ENCODE measurements at regions not wholly inside any gene's neighbourhood (a gene's known extent, or its start where the extent isn't known, plus 50 kb on each side); places are given as distances from the start of the nearest gene placed in this dataset.

- ATAC-seq (peak in 2 of 3 donors; percentile 27 to 45), DNase-seq (peak in 1 of 2 donors; percentile 14)
- intact Hi-C loops (cut with micrococcal nuclease) = no loop called here
- 23% methylated on average over 7 of the region's 7 CpGs for WGBS (ENCODE audit: insufficient coverage)
- no peaks in the 10 kb centered on the region for H3K36me3 Mint-ChIP-seq
- H3K27ac Mint-ChIP-seq = no peak overlapping the region
- Histone ChIP-seq H3K27me3 (ENCODE audit: control insufficient read depth, insufficient read depth, low read length) (no peaks in the 10 kb centered on the region), H3K4me1 (ENCODE audit: control insufficient read depth, insufficient read depth, low read length) (no peaks in the 10 kb centered on the region), H3K9me3 (ENCODE audit: control insufficient read depth, insufficient read depth, low read length) (no peaks in the 10 kb centered on the region), H3K36me3 (ENCODE audit: control insufficient read depth, insufficient read depth, low read length) (no peaks in the 10 kb centered on the region), H3K4me3 (ENCODE audit: low read length) (no peak overlapping the region), H3K27ac (ENCODE audit: low read length) (no peak overlapping the region)
- peak; percentile 28 for TF ChIP-seq CTCF (IDR thresholded peaks at IDR 0.05)
- H3K27me3 Mint-ChIP-seq (ENCODE audit: low read depth in 2 of 2) = no peaks in the 10 kb centered on the region
- H3K9me3 Mint-ChIP-seq = peaks cover 2 to 10% of the 10 kb centered on the region in 2 donors
- H3K4me1 Mint-ChIP-seq = no peaks in the 10 kb centered on the region
- H3K4me3 Mint-ChIP-seq = no peak overlapping the region
These were observed 1002.9 kb upstream of the KCND2 start for GRCh38 chr7:119270045-119270464.

DNA sequence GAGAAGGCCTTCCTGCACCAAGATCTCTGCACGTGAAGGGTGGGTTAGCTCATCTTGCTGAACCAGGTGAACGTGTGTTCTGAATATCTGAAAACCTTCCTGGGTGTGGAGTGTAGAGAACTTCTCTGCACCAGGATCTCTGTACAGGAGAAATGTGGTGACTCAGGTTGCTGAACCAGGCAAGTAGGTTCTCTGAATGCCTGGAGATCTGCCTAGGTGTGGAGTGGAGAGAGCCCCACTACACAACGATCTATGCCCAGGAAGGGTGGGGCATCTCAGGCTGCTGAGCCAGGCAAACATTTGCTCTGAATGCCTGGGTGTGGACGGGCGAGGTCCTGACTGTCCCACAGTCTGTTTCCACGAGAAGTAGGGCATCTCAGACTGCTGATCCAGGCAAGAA is 1002.3 kb upstream of the KCND2 start:
- no peaks in the 10 kb centered on the region for H3K27me3 ChIP-seq (ENCODE audit: control insufficient read depth, insufficient read depth, low read length)
- H3K27ac Mint-ChIP-seq = no peak overlapping the region
- H3K4me3 Mint-ChIP-seq = no peak overlapping the region
- 70% methylated on average over 6 of the region's 6 CpGs for WGBS (ENCODE audit: insufficient coverage)
- no peak overlapping the region for H3K27ac ChIP-seq (ENCODE audit: low read length)
- intact Hi-C loops (cut with micrococcal nuclease) = no loop called here
- no peaks in the 10 kb centered on the region for H3K4me1 Mint-ChIP-seq
- DNase-seq = no peak
- H3K27me3 Mint-ChIP-seq (ENCODE audit: low read depth in 2 of 2) = no peaks in the 10 kb centered on the region
- H3K36me3 Mint-ChIP-seq = no peaks in the 10 kb centered on the region
- peaks cover 2 to 10% of the 10 kb centered on the region in 2 donors for H3K9me3 Mint-ChIP-seq
- ATAC-seq = no peak
- H3K4me1 ChIP-seq (ENCODE audit: control insufficient read depth, insufficient read depth, low read length) = no peaks in the 10 kb centered on the region
- H3K36me3 ChIP-seq (ENCODE audit: control insufficient read depth, insufficient read depth, low read length) = no peaks in the 10 kb centered on the region
- no peak overlapping the region for H3K4me3 ChIP-seq (ENCODE audit: low read length)
- H3K9me3 ChIP-seq (ENCODE audit: control insufficient read depth, insufficient read depth, low read length) = no peaks in the 10 kb centered on the region
- TF ChIP-seq CTCF (IDR thresholded peaks at IDR 0.05) = no peak

- no peak overlapping the region for H3K4me3 Mint-ChIP-seq
- TF ChIP-seq CTCF (IDR thresholded peaks at IDR 0.05) = no peak
- H3K36me3 Mint-ChIP-seq = no peaks in the 10 kb centered on the region
- peaks cover 4 to 10% of the 10 kb centered on the region in 2 donors for H3K9me3 Mint-ChIP-seq
- H3K27ac ChIP-seq (ENCODE audit: low read length) = no peak overlapping the region
- no peaks in the 10 kb centered on the region for H3K9me3 ChIP-seq (ENCODE audit: control insufficient read depth, insufficient read depth, low read length)
- H3K27ac Mint-ChIP-seq = no peak overlapping the region
- no peaks in the 10 kb centered on the region for H3K4me1 ChIP-seq (ENCODE audit: control insufficient read depth, insufficient read depth, low read length)
- no peak for ATAC-seq
- 85% methylated on average over 9 of the region's 9 CpGs for WGBS (ENCODE audit: insufficient coverage)
- DNase-seq = no peak
- no peak overlapping the region for H3K4me3 ChIP-seq (ENCODE audit: low read length)
- intact Hi-C loops (cut with micrococcal nuclease) = no loop called here
- H3K4me1 Mint-ChIP-seq = no peaks in the 10 kb centered on the region
- no peaks in the 10 kb centered on the region for H3K27me3 ChIP-seq (ENCODE audit: control insufficient read depth, insufficient read depth, low read length)
- H3K27me3 Mint-ChIP-seq (ENCODE audit: low read depth in 2 of 2) = no peaks in the 10 kb centered on the region
- no peaks in the 10 kb centered on the region for H3K36me3 ChIP-seq (ENCODE audit: control insufficient read depth, insufficient read depth, low read length)
These were observed 1001.7 kb upstream of the KCND2 start for GRCh38 chr7:119271147-119271779.

Measured in natural killer cell (primary cell).